HCT116 (cell line): ENCODE measurements at regions not wholly inside any gene's neighbourhood (a gene's known extent, or its start where the extent isn't known, plus 50 kb on each side); places are given as distances from the start of the nearest gene placed in this dataset.

Source experiments
- CEBPB ChIP-seq: IDR thresholded peaks from 2 replicates; pipeline ENCODE4 v1.6.1; 2012; ENCODE audit warnings: low read depth
- EGR1 ChIP-seq: IDR thresholded peaks from 2 replicates; pipeline ENCODE4 v1.6.1; 2012; ENCODE audit warnings: low read depth
- EZH2phosphoT487 ChIP-seq: fragments of 200-600 bp; IDR thresholded peaks from 2 replicates; pipeline ENCODE4 v1.6.1; 2018; ENCODE audit warnings: antibody characterized with exemption, borderline replicate concordance
- FOSL1 ChIP-seq: IDR thresholded peaks from 2 replicates; pipeline ENCODE4 v1.6.1; 2012; ENCODE audit warnings: low read depth
- SP1 ChIP-seq: IDR thresholded peaks from 2 replicates; pipeline ENCODE4 v1.6.1; 2012; ENCODE audit warnings: low read depth
- TF ChIP-seq, protein P1 (sequence below), 3 experiments: fragments of 200-600 bp in 1 of 3; sonication (generic) in 1 of 3; IDR thresholded peaks in 2 of 3; conservative IDR thresholded peaks in 1 of 3; 2 replicates each; pipeline ENCODE4 v1.5.1; 2012 to 2017; ENCODE audit warnings: low read depth in 2 of 3, low read length in 2 of 3, antibody characterized with exemption in 1 of 3, borderline replicate concordance in 1 of 3, control low read depth in 1 of 3, mild to moderate bottlenecking in 1 of 3, mixed read lengths in 1 of 3, mixed run types in 1 of 3, moderate library complexity in 1 of 3; ENCODE audit not compliant: insufficient read depth in 1 of 3
- TF ChIP-seq, protein P2 (sequence below): IDR thresholded peaks from 2 replicates; pipeline ENCODE4 v1.6.1; 2012; ENCODE audit warnings: low read depth
- TF ChIP-seq, protein P3 (sequence below): IDR thresholded peaks from 2 replicates; pipeline ENCODE4 v1.6.1; 2011; ENCODE audit warnings: mild to moderate bottlenecking, low read length, moderate library complexity; ENCODE audit not compliant: insufficient replicate concordance; ENCODE audit errors: extremely low read depth

GRCh38 chr14:85003805-85004204, 526.1 kb upstream of the FLRT2 start:
- TF ChIP-seq, protein P1, sequence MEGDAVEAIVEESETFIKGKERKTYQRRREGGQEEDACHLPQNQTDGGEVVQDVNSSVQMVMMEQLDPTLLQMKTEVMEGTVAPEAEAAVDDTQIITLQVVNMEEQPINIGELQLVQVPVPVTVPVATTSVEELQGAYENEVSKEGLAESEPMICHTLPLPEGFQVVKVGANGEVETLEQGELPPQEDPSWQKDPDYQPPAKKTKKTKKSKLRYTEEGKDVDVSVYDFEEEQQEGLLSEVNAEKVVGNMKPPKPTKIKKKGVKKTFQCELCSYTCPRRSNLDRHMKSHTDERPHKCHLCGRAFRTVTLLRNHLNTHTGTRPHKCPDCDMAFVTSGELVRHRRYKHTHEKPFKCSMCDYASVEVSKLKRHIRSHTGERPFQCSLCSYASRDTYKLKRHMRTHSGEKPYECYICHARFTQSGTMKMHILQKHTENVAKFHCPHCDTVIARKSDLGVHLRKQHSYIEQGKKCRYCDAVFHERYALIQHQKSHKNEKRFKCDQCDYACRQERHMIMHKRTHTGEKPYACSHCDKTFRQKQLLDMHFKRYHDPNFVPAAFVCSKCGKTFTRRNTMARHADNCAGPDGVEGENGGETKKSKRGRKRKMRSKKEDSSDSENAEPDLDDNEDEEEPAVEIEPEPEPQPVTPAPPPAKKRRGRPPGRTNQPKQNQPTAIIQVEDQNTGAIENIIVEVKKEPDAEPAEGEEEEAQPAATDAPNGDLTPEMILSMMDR (IDR thresholded peaks at IDR 0.05 in 2 of 3, conservative IDR thresholded peaks at IDR 0.05 in 1 of 3; ENCODE audit: borderline replicate concordance in 1 of 3, insufficient read depth in 1 of 3, low read depth in 2 of 3, low read length in 2 of 3) = no peak
- no peak for TF ChIP-seq EZH2phosphoT487
- TF ChIP-seq SP1 = no peak
- TF ChIP-seq EGR1 = no peak
- TF ChIP-seq, protein P2, sequence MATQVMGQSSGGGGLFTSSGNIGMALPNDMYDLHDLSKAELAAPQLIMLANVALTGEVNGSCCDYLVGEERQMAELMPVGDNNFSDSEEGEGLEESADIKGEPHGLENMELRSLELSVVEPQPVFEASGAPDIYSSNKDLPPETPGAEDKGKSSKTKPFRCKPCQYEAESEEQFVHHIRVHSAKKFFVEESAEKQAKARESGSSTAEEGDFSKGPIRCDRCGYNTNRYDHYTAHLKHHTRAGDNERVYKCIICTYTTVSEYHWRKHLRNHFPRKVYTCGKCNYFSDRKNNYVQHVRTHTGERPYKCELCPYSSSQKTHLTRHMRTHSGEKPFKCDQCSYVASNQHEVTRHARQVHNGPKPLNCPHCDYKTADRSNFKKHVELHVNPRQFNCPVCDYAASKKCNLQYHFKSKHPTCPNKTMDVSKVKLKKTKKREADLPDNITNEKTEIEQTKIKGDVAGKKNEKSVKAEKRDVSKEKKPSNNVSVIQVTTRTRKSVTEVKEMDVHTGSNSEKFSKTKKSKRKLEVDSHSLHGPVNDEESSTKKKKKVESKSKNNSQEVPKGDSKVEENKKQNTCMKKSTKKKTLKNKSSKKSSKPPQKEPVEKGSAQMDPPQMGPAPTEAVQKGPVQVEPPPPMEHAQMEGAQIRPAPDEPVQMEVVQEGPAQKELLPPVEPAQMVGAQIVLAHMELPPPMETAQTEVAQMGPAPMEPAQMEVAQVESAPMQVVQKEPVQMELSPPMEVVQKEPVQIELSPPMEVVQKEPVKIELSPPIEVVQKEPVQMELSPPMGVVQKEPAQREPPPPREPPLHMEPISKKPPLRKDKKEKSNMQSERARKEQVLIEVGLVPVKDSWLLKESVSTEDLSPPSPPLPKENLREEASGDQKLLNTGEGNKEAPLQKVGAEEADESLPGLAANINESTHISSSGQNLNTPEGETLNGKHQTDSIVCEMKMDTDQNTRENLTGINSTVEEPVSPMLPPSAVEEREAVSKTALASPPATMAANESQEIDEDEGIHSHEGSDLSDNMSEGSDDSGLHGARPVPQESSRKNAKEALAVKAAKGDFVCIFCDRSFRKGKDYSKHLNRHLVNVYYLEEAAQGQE = no peak
- TF ChIP-seq FOSL1 = no peak
- TF ChIP-seq, protein P3, sequence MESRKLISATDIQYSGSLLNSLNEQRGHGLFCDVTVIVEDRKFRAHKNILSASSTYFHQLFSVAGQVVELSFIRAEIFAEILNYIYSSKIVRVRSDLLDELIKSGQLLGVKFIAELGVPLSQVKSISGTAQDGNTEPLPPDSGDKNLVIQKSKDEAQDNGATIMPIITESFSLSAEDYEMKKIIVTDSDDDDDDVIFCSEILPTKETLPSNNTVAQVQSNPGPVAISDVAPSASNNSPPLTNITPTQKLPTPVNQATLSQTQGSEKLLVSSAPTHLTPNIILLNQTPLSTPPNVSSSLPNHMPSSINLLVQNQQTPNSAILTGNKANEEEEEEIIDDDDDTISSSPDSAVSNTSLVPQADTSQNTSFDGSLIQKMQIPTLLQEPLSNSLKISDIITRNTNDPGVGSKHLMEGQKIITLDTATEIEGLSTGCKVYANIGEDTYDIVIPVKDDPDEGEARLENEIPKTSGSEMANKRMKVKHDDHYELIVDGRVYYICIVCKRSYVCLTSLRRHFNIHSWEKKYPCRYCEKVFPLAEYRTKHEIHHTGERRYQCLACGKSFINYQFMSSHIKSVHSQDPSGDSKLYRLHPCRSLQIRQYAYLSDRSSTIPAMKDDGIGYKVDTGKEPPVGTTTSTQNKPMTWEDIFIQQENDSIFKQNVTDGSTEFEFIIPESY = no peak
- TF ChIP-seq CEBPB = no peak
